Activated CD4-positive, alpha-beta T cell treated with anti-CD3 and anti-CD28 coated beads, Interleukin-2, amount 10 ng/mL, durations not matched to agents 7 days and 5 days (primary cell): ENCODE measurements at regions not wholly inside any gene's neighbourhood (a gene's known extent, or its start where the extent isn't known, plus 50 kb on each side); places are given as distances from the start of the nearest gene placed in this dataset.

Experiments used
- CTCF ChIA-PET: fragments of 350-600 bp; sonication (Branson Sonifier 250); formaldehyde crosslinking; loops from one replicate; lab custom pipeline; 2021; ENCODE audit warnings: antibody characterized with exemption; lab: Charles Lee
- POLR2A ChIA-PET: fragments of 350-600 bp; sonication (Branson Sonifier 250); formaldehyde crosslinking; loops from one replicate; lab custom pipeline; 2021; ENCODE audit warnings: antibody characterized with exemption; lab: Charles Lee
- DNase-seq: peaks from one replicate; pipeline ENCODE4 v3.0.0-alpha.2; 2020
- H3K27ac Mint-ChIP-seq: one replicate; pipeline ENCODE4 v1.8.0; 2021; ENCODE audit warnings: mild to moderate bottlenecking, moderate library complexity, mixed read lengths
- H3K27me3 Mint-ChIP-seq: one replicate; pipeline ENCODE4 v1.8.0; 2021; ENCODE audit warnings: mixed read lengths
- H3K36me3 Mint-ChIP-seq: one replicate; pipeline ENCODE4 v1.8.0; 2021; ENCODE audit warnings: low read depth, mixed read lengths
- H3K4me1 Mint-ChIP-seq: one replicate; pipeline ENCODE4 v1.8.0; 2021; ENCODE audit warnings: mixed read lengths
- H3K4me3 Mint-ChIP-seq: one replicate; pipeline ENCODE4 v1.8.0; 2021; ENCODE audit warnings: mild to moderate bottlenecking, moderate library complexity, mixed read lengths
- H3K9me3 Mint-ChIP-seq: one replicate; pipeline ENCODE4 v1.8.0; 2021; ENCODE audit warnings: mixed read lengths

- Mint-ChIP-seq H3K36me3 (no peaks in the 10 kb centered on the region), H3K4me1 (no peaks in the 10 kb centered on the region), H3K4me3 (no peak overlapping the region), H3K27me3 (no peaks in the 10 kb centered on the region), H3K27ac (no peak overlapping the region), H3K9me3 (peaks cover 10% of the 10 kb centered on the region)
- DNase-seq = no peak
- ChIA-PET POLR2A (no interaction called here), CTCF (no interaction called here)
These were observed 1534.0 kb downstream of the PCDH7 start for GRCh38 chr4:32254216-32254615.

GRCh38 chr4:32258986-32259385 is 1538.8 kb downstream of the PCDH7 start:
- Mint-ChIP-seq H3K27me3 (no peaks in the 10 kb centered on the region), H3K27ac (no peak overlapping the region), H3K4me3 (no peak overlapping the region), H3K36me3 (no peaks in the 10 kb centered on the region), H3K9me3 (peaks cover 5% of the 10 kb centered on the region), H3K4me1 (no peaks in the 10 kb centered on the region)
- ChIA-PET CTCF (no interaction called here), POLR2A (no interaction called here)
- DNase-seq = no peak

GRCh38 chr4:32261196-32261595 is 1541.0 kb downstream of the PCDH7 start:
- CTCF ChIA-PET = no interaction called here
- H3K4me3 Mint-ChIP-seq = no peak overlapping the region
- H3K27ac Mint-ChIP-seq = no peak overlapping the region
- H3K9me3 Mint-ChIP-seq = peaks cover 5% of the 10 kb centered on the region
- no peak for DNase-seq
- H3K36me3 Mint-ChIP-seq = no peaks in the 10 kb centered on the region
- H3K27me3 Mint-ChIP-seq = no peaks in the 10 kb centered on the region
- H3K4me1 Mint-ChIP-seq = no peaks in the 10 kb centered on the region
- POLR2A ChIA-PET = no interaction called here

GRCh38 chr4:32268863-32269262 is 1548.7 kb downstream of the PCDH7 start:
- ChIA-PET CTCF (interaction anchor here (0.5 kb wide), 1 partner anchor 636 kb away, joined by 3 read pairs; no protein-coding TSS in a partner anchor), POLR2A (no interaction called here)
- Mint-ChIP-seq H3K27me3 (no peaks in the 10 kb centered on the region), H3K4me3 (no peak overlapping the region), H3K4me1 (no peaks in the 10 kb centered on the region), H3K27ac (no peak overlapping the region), H3K36me3 (no peaks in the 10 kb centered on the region), H3K9me3 (peaks cover 2% of the 10 kb centered on the region)
- no peak for DNase-seq

- DNase-seq = no peak
- H3K9me3 Mint-ChIP-seq = peaks cover 6% of the 10 kb centered on the region
- H3K27ac Mint-ChIP-seq = no peak overlapping the region
- CTCF ChIA-PET = no interaction called here
- H3K36me3 Mint-ChIP-seq = no peaks in the 10 kb centered on the region
- no peaks in the 10 kb centered on the region for H3K4me1 Mint-ChIP-seq
- H3K4me3 Mint-ChIP-seq = no peak overlapping the region
- H3K27me3 Mint-ChIP-seq = no peaks in the 10 kb centered on the region
- POLR2A ChIA-PET = no interaction called here
These were observed 1569.9 kb downstream of the PCDH7 start for GRCh38 chr4:32290102-32290501.

GRCh38 chr4:32318926-32319325 is 1598.8 kb downstream of the PCDH7 start:
- DNase-seq = no peak
- ChIA-PET POLR2A (no interaction called here), CTCF (no interaction called here)
- Mint-ChIP-seq H3K27ac (no peak overlapping the region), H3K4me1 (no peaks in the 10 kb centered on the region), H3K4me3 (no peak overlapping the region), H3K27me3 (no peaks in the 10 kb centered on the region), H3K9me3 (peaks cover 17% of the 10 kb centered on the region), H3K36me3 (no peaks in the 10 kb centered on the region)

- POLR2A ChIA-PET = no interaction called here
- H3K36me3 Mint-ChIP-seq = no peaks in the 10 kb centered on the region
These were observed 1601.3 kb downstream of the PCDH7 start for GRCh38 chr4:32321421-32321820.

GRCh38 chr4:32334759-32335158 is 1614.6 kb downstream of the PCDH7 start:
- ChIA-PET POLR2A (no interaction called here), CTCF (no interaction called here)
- DNase-seq = no peak
- no peaks in the 10 kb centered on the region for H3K36me3 Mint-ChIP-seq
- no peak overlapping the region for H3K27ac Mint-ChIP-seq
- no peaks in the 10 kb centered on the region for H3K27me3 Mint-ChIP-seq
- H3K4me3 Mint-ChIP-seq = no peak overlapping the region
- no peaks in the 10 kb centered on the region for H3K4me1 Mint-ChIP-seq
- no peaks in the 10 kb centered on the region for H3K9me3 Mint-ChIP-seq

More at GRCh38 chr4:32321421-32321820, 1601.3 kb downstream of the PCDH7 start:
- DNase-seq = no peak
- CTCF ChIA-PET = no interaction called here
- no peaks in the 10 kb centered on the region for H3K27me3 Mint-ChIP-seq
- H3K4me3 Mint-ChIP-seq = no peak overlapping the region
- H3K9me3 Mint-ChIP-seq = peaks cover 28% of the 10 kb centered on the region
- no peak overlapping the region for H3K27ac Mint-ChIP-seq
- no peaks in the 10 kb centered on the region for H3K4me1 Mint-ChIP-seq

- ChIA-PET POLR2A (no interaction called here), CTCF (interaction anchor here (1.5 kb wide), 1 partner anchor 21 kb away, joined by 4 read pairs; no protein-coding TSS in a partner anchor)
- no peaks in the 10 kb centered on the region for H3K4me1 Mint-ChIP-seq
- no peak for DNase-seq
- no peaks in the 10 kb centered on the region for H3K36me3 Mint-ChIP-seq
- H3K27me3 Mint-ChIP-seq = no peaks in the 10 kb centered on the region
- no peak overlapping the region for H3K27ac Mint-ChIP-seq
- H3K4me3 Mint-ChIP-seq = no peak overlapping the region
- no peaks in the 10 kb centered on the region for H3K9me3 Mint-ChIP-seq
These were observed 1617.2 kb downstream of the PCDH7 start for GRCh38 chr4:32337403-32337802.

- no peak overlapping the region for H3K27ac Mint-ChIP-seq
- H3K36me3 Mint-ChIP-seq = no peaks in the 10 kb centered on the region
- H3K4me3 Mint-ChIP-seq = no peak overlapping the region
- POLR2A ChIA-PET = no interaction called here
- no peaks in the 10 kb centered on the region for H3K27me3 Mint-ChIP-seq
- CTCF ChIA-PET = no interaction called here
- no peak for DNase-seq
- H3K4me1 Mint-ChIP-seq = no peaks in the 10 kb centered on the region
- H3K9me3 Mint-ChIP-seq = peaks cover 4% of the 10 kb centered on the region
These were observed 1620.4 kb downstream of the PCDH7 start for GRCh38 chr4:32340591-32340990.

- H3K27me3 Mint-ChIP-seq = no peaks in the 10 kb centered on the region
- H3K4me1 Mint-ChIP-seq = no peaks in the 10 kb centered on the region
- ChIA-PET POLR2A (no interaction called here), CTCF (no interaction called here)
- peaks cover 4% of the 10 kb centered on the region for H3K9me3 Mint-ChIP-seq
- H3K4me3 Mint-ChIP-seq = no peak overlapping the region
- no peaks in the 10 kb centered on the region for H3K36me3 Mint-ChIP-seq
- DNase-seq = no peak
- no peak overlapping the region for H3K27ac Mint-ChIP-seq
These were observed 1621.2 kb downstream of the PCDH7 start for GRCh38 chr4:32341342-32341741.

GRCh38 chr4:32342054-32342453 is 1621.9 kb downstream of the PCDH7 start:
- no peaks in the 10 kb centered on the region for H3K4me1 Mint-ChIP-seq
- H3K9me3 Mint-ChIP-seq = peaks cover 4% of the 10 kb centered on the region
- POLR2A ChIA-PET = no interaction called here
- no peaks in the 10 kb centered on the region for H3K27me3 Mint-ChIP-seq
- DNase-seq = no peak
- CTCF ChIA-PET = no interaction called here
- H3K4me3 Mint-ChIP-seq = no peak overlapping the region
- no peaks in the 10 kb centered on the region for H3K36me3 Mint-ChIP-seq
- no peak overlapping the region for H3K27ac Mint-ChIP-seq

- H3K4me1 Mint-ChIP-seq = no peaks in the 10 kb centered on the region
- CTCF ChIA-PET = no interaction called here
These were observed 1628.9 kb downstream of the PCDH7 start for GRCh38 chr4:32349026-32349425.

GRCh38 chr4:32374206-32374605 is 1654.0 kb downstream of the PCDH7 start:
- no peak overlapping the region for H3K4me3 Mint-ChIP-seq
- no peak overlapping the region for H3K27ac Mint-ChIP-seq
- CTCF ChIA-PET = no interaction called here
- POLR2A ChIA-PET = no interaction called here
- no peaks in the 10 kb centered on the region for H3K4me1 Mint-ChIP-seq
- H3K27me3 Mint-ChIP-seq = no peaks in the 10 kb centered on the region
- no peaks in the 10 kb centered on the region for H3K36me3 Mint-ChIP-seq
- H3K9me3 Mint-ChIP-seq = peaks cover 5% of the 10 kb centered on the region
- no peak for DNase-seq

More at GRCh38 chr4:32349026-32349425, 1628.9 kb downstream of the PCDH7 start:
- no peaks in the 10 kb centered on the region for H3K36me3 Mint-ChIP-seq
- no peak for DNase-seq
- POLR2A ChIA-PET = no interaction called here
- H3K27me3 Mint-ChIP-seq = no peaks in the 10 kb centered on the region
- no peak overlapping the region for H3K27ac Mint-ChIP-seq
- peaks cover 9% of the 10 kb centered on the region for H3K9me3 Mint-ChIP-seq
- no peak overlapping the region for H3K4me3 Mint-ChIP-seq
